GM19463 (cell line): ENCODE measurements at regions not wholly inside any gene's neighbourhood (a gene's known extent, or its start where the extent isn't known, plus 50 kb on each side); places are given as distances from the start of the nearest gene placed in this dataset.

ENCODE experiments used
- ATAC-seq: cut with Tn5 transposase; IDR thresholded peaks from one replicate; pipeline ENCODE4 v1.9.1; 2021; ENCODE audit warnings: mild to moderate bottlenecking, moderate library complexity; ENCODE audit not compliant: unreplicated experiment

DNA sequence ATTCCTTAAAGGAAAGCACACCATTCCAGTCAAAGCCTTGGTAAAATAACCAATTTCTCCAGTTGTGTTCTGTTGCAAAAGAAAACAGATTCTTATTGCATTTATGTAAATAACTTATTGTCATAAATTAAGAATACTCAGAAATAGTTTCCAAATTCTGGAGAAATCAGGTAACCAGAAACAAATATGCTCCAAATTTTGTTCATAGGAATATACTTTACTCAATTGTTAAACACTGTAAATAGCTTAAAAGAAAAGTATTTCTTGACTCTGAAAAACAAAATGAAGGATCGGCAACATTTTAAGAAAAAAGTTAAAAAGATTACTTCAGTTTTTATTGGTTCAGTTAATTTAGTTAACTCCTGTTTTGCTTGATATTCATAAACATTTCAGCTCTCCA, 67.1 kb upstream of the PIK3CG start:
- no peak for ATAC-seq

DNA sequence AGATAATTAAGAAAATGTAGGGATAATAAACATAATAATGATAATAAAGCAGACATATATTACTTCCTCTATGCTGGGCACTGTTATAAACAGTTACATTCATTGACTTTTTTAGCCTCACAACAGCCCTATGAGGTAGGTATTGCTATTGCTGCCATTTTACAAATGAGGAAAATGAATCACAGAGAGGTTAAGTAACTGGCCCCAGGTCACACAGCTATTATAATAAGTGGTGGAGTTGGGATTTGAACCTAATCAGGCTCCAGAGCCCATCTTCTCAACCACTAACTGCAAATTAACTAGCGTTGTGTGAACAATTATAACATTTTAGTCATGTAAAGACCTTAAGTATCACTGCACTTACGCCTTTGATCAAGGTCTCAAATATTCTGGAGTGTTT, 62.5 kb upstream of the PIK3CG start:
- ATAC-seq, result no peak

DNA sequence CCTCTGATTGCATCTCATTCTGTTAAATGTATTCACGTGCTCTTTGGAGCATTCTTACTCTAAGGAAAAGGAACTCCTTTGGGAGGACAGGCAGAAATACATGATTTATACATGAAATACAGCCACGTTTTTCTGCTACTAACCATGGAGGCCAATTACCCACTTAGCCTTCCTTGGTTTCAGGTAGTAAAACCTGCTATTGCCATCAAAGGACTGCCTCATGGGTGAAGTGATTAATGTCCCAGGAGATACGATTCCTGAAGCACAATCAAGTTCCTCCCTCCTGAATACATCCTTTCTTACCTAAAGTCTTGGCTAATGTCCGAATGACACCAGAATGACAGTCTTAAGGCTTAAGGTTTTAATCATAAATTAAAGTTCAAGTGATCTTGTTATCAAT, 58.5 kb upstream of the PIK3CG start:
- ATAC-seq, result no peak

DNA sequence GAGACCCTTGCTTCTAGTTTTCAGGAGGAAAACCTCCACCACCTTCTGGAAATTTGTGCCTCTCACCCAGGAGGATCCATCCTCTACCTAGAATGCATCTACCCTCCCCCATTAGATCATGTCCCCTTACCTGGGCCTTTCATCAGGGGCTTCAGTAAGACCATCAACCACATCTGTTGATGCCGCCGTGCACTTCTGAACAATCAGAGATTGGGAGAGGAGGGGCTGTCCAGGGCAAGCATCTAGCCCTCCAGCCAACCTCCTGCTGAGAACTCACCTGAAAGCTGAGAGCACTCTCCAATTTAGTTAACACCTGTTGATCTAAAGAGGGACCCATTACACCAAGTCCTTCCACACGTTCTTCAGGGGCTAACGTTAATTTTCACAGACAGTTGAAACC, 57.6 kb upstream of the PIK3CG start:
- ATAC-seq, result no peak

DNA sequence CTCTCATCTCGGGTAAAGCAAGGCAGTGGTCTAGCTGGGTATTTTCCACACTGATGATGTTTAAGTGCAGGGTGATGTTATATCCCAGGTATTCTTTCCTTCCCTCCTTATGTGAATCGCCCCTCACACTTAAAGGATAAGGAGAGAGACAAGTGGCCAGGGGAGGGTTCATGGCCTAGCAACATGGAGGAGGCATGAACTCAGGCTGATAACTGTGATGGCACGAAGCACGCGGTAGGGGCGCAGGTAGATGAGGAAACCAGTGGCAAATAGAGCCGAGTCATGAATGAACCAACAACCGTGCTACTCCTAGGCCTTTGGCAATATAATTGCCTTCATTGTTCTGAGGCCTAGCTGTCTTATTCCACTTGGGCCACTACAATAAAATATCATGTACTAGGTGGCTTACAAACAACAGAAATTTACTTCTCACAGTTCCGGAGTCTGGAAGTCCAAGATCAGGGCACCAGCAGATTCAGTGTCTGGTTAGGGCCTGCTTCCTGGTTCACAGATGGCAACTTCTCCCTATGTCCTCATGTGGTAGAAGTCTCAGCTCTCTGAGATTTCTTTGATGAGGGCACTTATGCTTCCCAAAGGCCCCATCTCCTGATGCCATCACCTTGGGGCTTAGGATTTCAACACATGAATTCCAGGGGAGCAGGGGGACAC, 56.0 kb upstream of the PIK3CG start:
- no peak for ATAC-seq

DNA sequence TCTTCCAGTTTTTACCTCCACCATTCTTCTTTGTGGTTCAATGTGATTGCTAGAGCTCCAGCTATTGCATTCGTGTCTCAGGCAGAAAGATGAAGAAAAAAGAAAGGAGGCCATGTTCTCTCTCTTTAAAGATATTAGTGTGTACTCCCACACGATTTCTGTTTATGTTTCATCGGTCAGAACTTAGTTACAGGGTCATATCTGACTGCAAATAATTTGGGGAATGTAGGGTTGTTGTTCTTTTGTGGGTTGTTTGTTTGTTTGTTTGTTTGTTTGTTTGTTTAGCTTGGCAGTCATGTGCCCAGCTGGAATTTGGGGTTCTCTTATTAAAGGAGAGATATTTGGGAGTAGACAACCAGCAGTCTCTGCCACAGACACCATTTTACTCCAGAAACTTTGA, 53.6 kb upstream of the PIK3CG start:
- no peak for ATAC-seq

DNA sequence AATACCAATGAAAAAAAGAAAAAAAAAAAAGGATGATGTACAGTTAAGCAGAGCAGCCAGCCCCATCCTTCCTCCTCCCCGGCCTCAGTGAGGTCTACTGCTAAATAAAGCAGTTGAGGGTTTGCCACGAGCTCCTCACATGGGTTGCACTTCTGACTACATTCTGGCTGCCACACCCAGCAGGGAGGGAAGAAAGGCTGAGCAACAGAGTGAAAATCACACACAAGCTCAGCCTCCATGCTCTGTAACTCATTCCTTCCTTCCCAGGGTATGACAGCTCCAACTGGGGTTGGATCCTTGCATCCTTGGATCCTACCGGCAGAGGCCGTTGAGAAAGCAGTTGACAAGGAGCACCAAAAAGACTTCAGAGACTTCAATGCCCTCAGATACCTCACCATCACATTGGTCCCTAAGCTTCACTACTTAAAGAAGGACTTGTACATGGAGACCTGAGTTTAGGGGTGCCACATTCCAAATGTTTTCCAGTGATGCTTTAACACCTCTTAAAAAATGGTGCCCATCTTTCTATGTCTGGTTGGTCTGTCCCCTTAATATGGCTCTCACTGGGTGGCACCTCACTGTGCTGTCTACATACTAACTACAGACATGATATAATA, 52.9 kb upstream of the PIK3CG start:
- no peak for ATAC-seq

DNA sequence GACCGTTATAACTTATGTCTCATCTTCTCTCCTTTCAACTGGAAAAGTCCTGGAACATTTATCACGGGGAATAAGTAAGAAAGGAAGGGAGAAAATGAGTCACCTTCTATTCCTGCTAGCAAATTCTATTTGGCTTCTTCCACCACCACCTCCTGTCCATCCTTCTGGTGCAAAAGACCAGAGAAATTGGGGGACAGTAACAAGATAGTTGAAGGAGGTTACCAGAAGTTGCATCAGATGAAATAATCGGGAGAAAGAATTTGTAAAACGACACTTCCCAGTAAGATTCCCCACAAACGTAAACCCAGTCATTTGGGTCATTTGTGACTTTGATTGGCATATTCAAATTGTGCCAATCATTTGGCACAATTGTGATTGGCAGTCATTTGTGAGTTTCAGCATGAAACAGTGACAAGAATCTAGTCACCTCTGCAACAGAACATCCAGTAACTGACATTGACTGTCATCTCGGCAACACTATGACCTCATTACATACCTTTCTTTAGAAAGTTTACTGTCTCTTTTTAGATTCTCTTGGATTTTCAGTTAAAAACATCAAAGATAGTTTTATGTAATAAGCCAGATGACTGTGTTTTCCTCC, 51.3 kb upstream of the PIK3CG start:
- no peak for ATAC-seq

DNA sequence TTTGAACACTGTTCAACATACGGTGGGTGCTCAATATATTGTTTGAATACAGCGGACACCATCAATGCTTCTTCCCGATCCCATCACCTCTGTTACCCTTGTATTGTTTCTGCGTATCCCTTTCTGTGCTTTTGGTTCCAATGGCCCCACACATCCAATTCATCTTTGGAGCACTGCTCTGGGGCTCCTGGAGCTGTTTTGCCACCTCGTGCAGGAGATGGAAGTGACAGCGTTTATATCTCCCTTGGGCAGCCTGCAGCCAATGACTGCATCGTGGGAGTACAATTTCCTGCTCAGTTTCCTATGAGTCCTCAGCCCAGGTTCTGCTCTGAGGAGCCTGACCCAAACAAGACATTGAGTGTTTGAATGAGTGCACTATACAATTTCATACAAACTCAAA, 50.2 kb upstream of the PIK3CG start:
- ATAC-seq, result no peak
